ENCODE measurements at regions not wholly inside any gene's neighbourhood (a gene's known extent, or its start where the extent isn't known, plus 50 kb on each side); places are given as distances from the start of the nearest gene placed in this dataset.

GRCh38 chr22:47759909-47760308, 997.5 kb downstream of the TBC1D22A start:
- H3K27me3 ChIP-seq (ENCODE audit: control insufficient read depth, insufficient read depth, low read length), result no peaks in the 10 kb centered on the region
- no peak for TF ChIP-seq CTCF (IDR thresholded peaks at IDR 0.05; ENCODE audit: insufficient read depth, low read depth, low read length)
- DNase-seq (ENCODE audit: low read depth), result no peak
- no peaks in the 10 kb centered on the region for H3K36me3 ChIP-seq (ENCODE audit: control insufficient read depth, insufficient read depth, low read length)
- POLR2A ChIA-PET, result no interaction called here
- no peak overlapping the region for H3K4me3 ChIP-seq (ENCODE audit: low read depth, low read length)
- CTCF ChIA-PET, result interaction anchor here (0.7 kb wide), 1 partner anchor 110 kb away, joined by 3 read pairs; no protein-coding TSS in a partner anchor

GRCh38 chr22:47757741-47758140, 995.3 kb downstream of the TBC1D22A start:
- H3K27me3 ChIP-seq (ENCODE audit: control insufficient read depth, insufficient read depth, low read length), result no peaks in the 10 kb centered on the region
- H3K4me3 ChIP-seq (ENCODE audit: low read depth, low read length), result no peak overlapping the region
- CTCF ChIA-PET, result no interaction called here
- no peak for DNase-seq (ENCODE audit: low read depth)
- no peak for TF ChIP-seq CTCF (IDR thresholded peaks at IDR 0.05; ENCODE audit: insufficient read depth, low read depth, low read length)
- H3K36me3 ChIP-seq (ENCODE audit: control insufficient read depth, insufficient read depth, low read length), result no peaks in the 10 kb centered on the region
- POLR2A ChIA-PET, result no interaction called here

GRCh38 chr22:47750086-47750485, 987.6 kb downstream of the TBC1D22A start:
- ChIA-PET POLR2A (no interaction called here), CTCF (no interaction called here)
- Histone ChIP-seq H3K4me3 (ENCODE audit: low read depth, low read length) (no peak overlapping the region), H3K36me3 (ENCODE audit: control insufficient read depth, insufficient read depth, low read length) (no peaks in the 10 kb centered on the region), H3K27me3 (ENCODE audit: control insufficient read depth, insufficient read depth, low read length) (no peaks in the 10 kb centered on the region)
- no peak for TF ChIP-seq CTCF (IDR thresholded peaks at IDR 0.05; ENCODE audit: insufficient read depth, low read depth, low read length)
- no peak for DNase-seq (ENCODE audit: low read depth)

GRCh38 chr22:47748957-47749356, 986.5 kb downstream of the TBC1D22A start:
- H3K36me3 ChIP-seq (ENCODE audit: control insufficient read depth, insufficient read depth, low read length), result no peaks in the 10 kb centered on the region
- H3K27me3 ChIP-seq (ENCODE audit: control insufficient read depth, insufficient read depth, low read length), result no peaks in the 10 kb centered on the region
- ChIA-PET POLR2A (no interaction called here), CTCF (no interaction called here)
- TF ChIP-seq CTCF (IDR thresholded peaks at IDR 0.05; ENCODE audit: insufficient read depth, low read depth, low read length), result no peak
- no peak for DNase-seq (ENCODE audit: low read depth)
- no peak overlapping the region for H3K4me3 ChIP-seq (ENCODE audit: low read depth, low read length)

- Histone ChIP-seq H3K27me3 (ENCODE audit: control insufficient read depth, insufficient read depth, low read length) (no peaks in the 10 kb centered on the region), H3K36me3 (ENCODE audit: control insufficient read depth, insufficient read depth, low read length) (no peaks in the 10 kb centered on the region), H3K4me3 (ENCODE audit: low read depth, low read length) (no peak overlapping the region)
- POLR2A ChIA-PET, result no interaction called here
- DNase-seq (ENCODE audit: low read depth), result no peak
- CTCF ChIA-PET, result no interaction called here
- TF ChIP-seq CTCF (IDR thresholded peaks at IDR 0.05; ENCODE audit: insufficient read depth, low read depth, low read length), result no peak
Observed at GRCh38 chr22:47748271-47748670, 985.8 kb downstream of the TBC1D22A start.

All from BJ (cell line).